ENCODE measurements at regions not wholly inside any gene's neighbourhood (a gene's known extent, or its start where the extent isn't known, plus 50 kb on each side); places are given as distances from the start of the nearest gene placed in this dataset.

DNA sequence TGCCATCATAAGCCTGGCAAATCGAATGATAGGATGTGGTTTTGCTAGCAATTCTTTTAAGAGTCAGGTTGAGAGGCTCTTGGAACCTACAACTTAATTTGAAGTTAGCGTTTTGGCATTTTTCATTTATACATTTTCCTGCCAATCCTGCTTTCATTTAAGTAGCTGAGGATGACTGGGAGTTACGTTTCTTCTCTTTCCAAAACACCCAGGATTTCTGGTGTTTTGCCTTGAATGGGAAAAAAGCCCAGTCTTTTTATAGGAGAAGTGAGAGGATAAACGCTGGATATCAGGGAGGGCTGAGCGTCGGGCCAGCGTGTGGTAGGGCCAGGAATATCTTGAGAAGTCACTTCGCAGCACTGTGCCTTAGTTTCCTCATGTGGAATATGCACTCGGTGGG is 174.2 kb upstream of the HAND2 start:
- H3K4me2 ChIP-seq (ENCODE audit: low read depth, low read length, poor library complexity, severe bottlenecking) = no peak overlapping the region
- H3K4me3 ChIP-seq (ENCODE audit: low read length, poor library complexity, severe bottlenecking) = no peak overlapping the region
- no peaks in the 10 kb centered on the region for H3K9me3 ChIP-seq (ENCODE audit: insufficient read depth, low read depth, low read length)
- no peak overlapping the region for H3K9ac ChIP-seq (ENCODE audit: low read depth, low read length, poor library complexity, severe bottlenecking)
- no peaks in the 10 kb centered on the region for H3K4me1 ChIP-seq (ENCODE audit: insufficient read depth, low read length, poor library complexity, severe bottlenecking)
- H3F3A ChIP-seq (ENCODE audit: low read depth) = no peaks in the 10 kb centered on the region
- TF ChIP-seq, protein P1, sequence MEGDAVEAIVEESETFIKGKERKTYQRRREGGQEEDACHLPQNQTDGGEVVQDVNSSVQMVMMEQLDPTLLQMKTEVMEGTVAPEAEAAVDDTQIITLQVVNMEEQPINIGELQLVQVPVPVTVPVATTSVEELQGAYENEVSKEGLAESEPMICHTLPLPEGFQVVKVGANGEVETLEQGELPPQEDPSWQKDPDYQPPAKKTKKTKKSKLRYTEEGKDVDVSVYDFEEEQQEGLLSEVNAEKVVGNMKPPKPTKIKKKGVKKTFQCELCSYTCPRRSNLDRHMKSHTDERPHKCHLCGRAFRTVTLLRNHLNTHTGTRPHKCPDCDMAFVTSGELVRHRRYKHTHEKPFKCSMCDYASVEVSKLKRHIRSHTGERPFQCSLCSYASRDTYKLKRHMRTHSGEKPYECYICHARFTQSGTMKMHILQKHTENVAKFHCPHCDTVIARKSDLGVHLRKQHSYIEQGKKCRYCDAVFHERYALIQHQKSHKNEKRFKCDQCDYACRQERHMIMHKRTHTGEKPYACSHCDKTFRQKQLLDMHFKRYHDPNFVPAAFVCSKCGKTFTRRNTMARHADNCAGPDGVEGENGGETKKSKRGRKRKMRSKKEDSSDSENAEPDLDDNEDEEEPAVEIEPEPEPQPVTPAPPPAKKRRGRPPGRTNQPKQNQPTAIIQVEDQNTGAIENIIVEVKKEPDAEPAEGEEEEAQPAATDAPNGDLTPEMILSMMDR (conservative IDR thresholded peaks at IDR 0.05; ENCODE audit: low read length) = no peak
- TF ChIP-seq EZH2phosphoT487 (IDR thresholded peaks at IDR 0.05; ENCODE audit: borderline replicate concordance) = no peak
- H4K20me1 ChIP-seq (ENCODE audit: insufficient read depth, low read length, poor library complexity, severe bottlenecking) = no peaks in the 10 kb centered on the region
- H3K79me2 ChIP-seq (ENCODE audit: insufficient read depth, low read length) = no peaks in the 10 kb centered on the region
- no peaks in the 10 kb centered on the region for H3K27me3 ChIP-seq (ENCODE audit: insufficient read depth, low read length, poor library complexity, severe bottlenecking)
- H2AFZ ChIP-seq (ENCODE audit: low read length) = no peak overlapping the region
- H3K36me3 ChIP-seq (ENCODE audit: insufficient read depth, low read length) = no peaks in the 10 kb centered on the region
- no peaks in the 10 kb centered on the region for H3K9me2 ChIP-seq (replicated peaks; ENCODE audit: low read depth, low read length)

DNA sequence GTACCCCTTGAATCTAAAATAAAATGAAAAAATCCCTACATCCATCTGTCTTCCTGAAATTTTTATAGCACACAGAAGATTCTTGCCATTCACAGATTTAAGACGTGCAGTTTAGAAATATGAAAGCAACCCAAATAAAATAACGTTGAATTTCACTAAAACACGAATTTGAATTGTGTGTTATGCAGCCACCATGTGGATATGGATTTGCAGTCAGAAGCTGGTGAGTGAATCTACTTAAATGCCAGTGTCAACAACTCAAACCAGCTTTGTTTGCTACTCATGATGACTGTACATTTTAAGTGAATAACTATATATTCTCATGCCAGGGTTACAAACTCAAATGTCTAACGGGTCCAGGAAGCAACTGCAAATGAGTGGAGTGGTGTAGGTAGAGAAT is 173.0 kb upstream of the HAND2 start:
- no peaks in the 10 kb centered on the region for H3K4me1 ChIP-seq (ENCODE audit: insufficient read depth, low read length, poor library complexity, severe bottlenecking)
- TF ChIP-seq, protein P1 (conservative IDR thresholded peaks at IDR 0.05; ENCODE audit: low read length) = no peak
- no peak for TF ChIP-seq EZH2phosphoT487 (IDR thresholded peaks at IDR 0.05; ENCODE audit: borderline replicate concordance)
- H3F3A ChIP-seq (ENCODE audit: low read depth) = no peaks in the 10 kb centered on the region

DNA sequence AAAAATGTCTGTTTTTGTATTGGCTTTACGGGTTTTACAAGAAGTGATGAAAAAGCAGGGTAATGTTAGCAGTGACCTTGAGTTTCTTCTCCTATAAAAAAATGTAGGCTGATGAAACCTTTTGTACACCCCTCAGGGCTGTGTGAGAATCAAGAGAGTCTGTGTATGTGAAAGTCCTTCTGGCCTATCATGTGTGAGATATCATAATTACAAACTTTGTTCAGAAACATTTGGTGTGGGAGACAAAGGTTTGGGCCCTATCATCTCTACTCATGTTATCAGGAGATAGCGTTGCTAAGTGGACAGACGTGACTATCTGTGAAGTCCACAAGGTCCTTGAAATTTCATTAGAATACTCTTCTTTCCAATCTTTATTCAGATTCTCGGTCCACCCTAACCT is 170.6 kb upstream of the HAND2 start:
- H4K20me1 ChIP-seq (ENCODE audit: insufficient read depth, low read length, poor library complexity, severe bottlenecking) = no peaks in the 10 kb centered on the region
- no peaks in the 10 kb centered on the region for H3F3A ChIP-seq (ENCODE audit: low read depth)
- no peaks in the 10 kb centered on the region for H3K36me3 ChIP-seq (ENCODE audit: insufficient read depth, low read length)
- no peak overlapping the region for H2AFZ ChIP-seq (ENCODE audit: low read length)
- no peaks in the 10 kb centered on the region for H3K9me2 ChIP-seq (replicated peaks; ENCODE audit: low read depth, low read length)
- no peak for TF ChIP-seq EZH2phosphoT487 (IDR thresholded peaks at IDR 0.05; ENCODE audit: borderline replicate concordance)
- TF ChIP-seq, protein P1 (conservative IDR thresholded peaks at IDR 0.05; ENCODE audit: low read length) = no peak
- no peaks in the 10 kb centered on the region for H3K27me3 ChIP-seq (ENCODE audit: insufficient read depth, low read length, poor library complexity, severe bottlenecking)
- H3K4me2 ChIP-seq (ENCODE audit: low read depth, low read length, poor library complexity, severe bottlenecking) = no peak overlapping the region
- H3K4me1 ChIP-seq (ENCODE audit: insufficient read depth, low read length, poor library complexity, severe bottlenecking) = no peaks in the 10 kb centered on the region
- no peaks in the 10 kb centered on the region for H3K9me3 ChIP-seq (ENCODE audit: insufficient read depth, low read depth, low read length)
- no peaks in the 10 kb centered on the region for H3K79me2 ChIP-seq (ENCODE audit: insufficient read depth, low read length)
- H3K4me3 ChIP-seq (ENCODE audit: low read length, poor library complexity, severe bottlenecking) = no peak overlapping the region
- no peak overlapping the region for H3K9ac ChIP-seq (ENCODE audit: low read depth, low read length, poor library complexity, severe bottlenecking)

More for the DNA sequence above, 173.0 kb upstream of the HAND2 start:
- no peak overlapping the region for H3K4me3 ChIP-seq (ENCODE audit: low read length, poor library complexity, severe bottlenecking)
- no peaks in the 10 kb centered on the region for H3K27me3 ChIP-seq (ENCODE audit: insufficient read depth, low read length, poor library complexity, severe bottlenecking)
- H3K79me2 ChIP-seq (ENCODE audit: insufficient read depth, low read length) = no peaks in the 10 kb centered on the region
- H3K9ac ChIP-seq (ENCODE audit: low read depth, low read length, poor library complexity, severe bottlenecking) = no peak overlapping the region
- no peaks in the 10 kb centered on the region for H3K9me3 ChIP-seq (ENCODE audit: insufficient read depth, low read depth, low read length)
- H3K4me2 ChIP-seq (ENCODE audit: low read depth, low read length, poor library complexity, severe bottlenecking) = no peak overlapping the region
- no peaks in the 10 kb centered on the region for H3K9me2 ChIP-seq (replicated peaks; ENCODE audit: low read depth, low read length)
- no peaks in the 10 kb centered on the region for H4K20me1 ChIP-seq (ENCODE audit: insufficient read depth, low read length, poor library complexity, severe bottlenecking)
- H2AFZ ChIP-seq (ENCODE audit: low read length) = no peak overlapping the region
- no peaks in the 10 kb centered on the region for H3K36me3 ChIP-seq (ENCODE audit: insufficient read depth, low read length)

Data from Loucy (cell line).